Colonic mucosa (tissue), 4 donors: ENCODE measurements at regions not wholly inside any gene's neighbourhood (a gene's known extent, or its start where the extent isn't known, plus 50 kb on each side); places are given as distances from the start of the nearest gene placed in this dataset.

ENCODE experiments used
- DNase-seq: peaks from one replicate; pipeline ENCODE4 v3.0.0-alpha.2; 2020
- H3K27ac ChIP-seq: fragments of 200-600 bp; one replicate; pipeline ENCODE4 v1.8.0; 2021
- H3K27me3 ChIP-seq: fragments of 200-600 bp; one replicate; pipeline ENCODE4 v1.8.0; 2021
- H3K36me3 ChIP-seq: fragments of 200-600 bp; one replicate; pipeline ENCODE4 v1.8.0; 2021
- H3K4me1 ChIP-seq: fragments of 200-600 bp; one replicate; pipeline ENCODE4 v1.8.0; 2021; ENCODE audit warnings: mild to moderate bottlenecking
- H3K4me3 ChIP-seq: fragments of 200-600 bp; one replicate; pipeline ENCODE4 v1.8.0; 2021
- H3K9ac ChIP-seq, 2 donors: one replicate each; pipeline ENCODE4 v1.7.0; 2013; ENCODE audit warnings: control low read depth in 2 of 2, low read depth in 2 of 2, low read length in 2 of 2
- H3K9me3 ChIP-seq: fragments of 200-600 bp; one replicate; pipeline ENCODE4 v1.8.0; 2021
- intact Hi-C: fragments of 100-400 bp; cut with DNase I; formaldehyde crosslinking; loops from one replicate; pipeline ENCODE4 v1.14.1; 2022
- TF ChIP-seq, protein P1 (sequence below): fragments of 200-600 bp; IDR thresholded peaks from one replicate; pipeline ENCODE4 v1.8.0; 2022; ENCODE audit warnings: antibody characterized with exemption, mild to moderate bottlenecking
- donor health status: healthy.
- donor health status: DM: no; HTN: no; CAD: no.
- donor health status: DM: no; HTN: no; CAD: no.

DNA sequence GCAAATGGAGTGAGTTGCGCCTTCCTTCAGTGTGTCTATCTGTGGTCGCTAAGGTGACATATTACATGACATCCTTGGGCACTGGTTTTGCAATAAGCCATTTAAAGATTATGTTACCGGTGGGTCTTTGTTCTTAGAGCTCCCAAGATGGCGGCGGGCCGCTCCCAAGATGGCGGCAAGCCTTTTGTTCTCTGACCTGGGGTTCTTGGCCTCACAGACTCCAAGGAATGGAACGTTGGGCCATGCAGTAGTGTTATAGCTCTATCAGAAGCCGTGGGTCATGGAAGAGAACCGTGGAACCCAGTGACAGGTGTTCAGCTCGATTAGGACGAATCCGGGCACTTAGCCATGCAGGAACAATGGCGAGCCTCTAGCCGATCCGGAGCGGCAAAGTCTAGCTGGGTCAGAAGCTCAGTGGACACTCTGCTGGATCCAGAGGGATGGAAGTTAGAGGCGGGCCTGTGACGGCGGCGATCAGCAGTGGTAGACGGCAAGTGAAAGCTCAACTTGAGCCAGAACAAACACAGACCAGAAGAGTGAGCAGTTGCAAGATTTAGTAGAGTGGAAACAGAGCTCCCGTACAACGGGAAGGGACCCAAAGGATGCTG, 188.6 kb downstream of the TEX29 start:
- TF ChIP-seq, protein P1, sequence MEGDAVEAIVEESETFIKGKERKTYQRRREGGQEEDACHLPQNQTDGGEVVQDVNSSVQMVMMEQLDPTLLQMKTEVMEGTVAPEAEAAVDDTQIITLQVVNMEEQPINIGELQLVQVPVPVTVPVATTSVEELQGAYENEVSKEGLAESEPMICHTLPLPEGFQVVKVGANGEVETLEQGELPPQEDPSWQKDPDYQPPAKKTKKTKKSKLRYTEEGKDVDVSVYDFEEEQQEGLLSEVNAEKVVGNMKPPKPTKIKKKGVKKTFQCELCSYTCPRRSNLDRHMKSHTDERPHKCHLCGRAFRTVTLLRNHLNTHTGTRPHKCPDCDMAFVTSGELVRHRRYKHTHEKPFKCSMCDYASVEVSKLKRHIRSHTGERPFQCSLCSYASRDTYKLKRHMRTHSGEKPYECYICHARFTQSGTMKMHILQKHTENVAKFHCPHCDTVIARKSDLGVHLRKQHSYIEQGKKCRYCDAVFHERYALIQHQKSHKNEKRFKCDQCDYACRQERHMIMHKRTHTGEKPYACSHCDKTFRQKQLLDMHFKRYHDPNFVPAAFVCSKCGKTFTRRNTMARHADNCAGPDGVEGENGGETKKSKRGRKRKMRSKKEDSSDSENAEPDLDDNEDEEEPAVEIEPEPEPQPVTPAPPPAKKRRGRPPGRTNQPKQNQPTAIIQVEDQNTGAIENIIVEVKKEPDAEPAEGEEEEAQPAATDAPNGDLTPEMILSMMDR = no peak
- DNase-seq = peak; percentile 4
- no peaks in the 10 kb centered on the region for H3K9me3 ChIP-seq
- H3K4me3 ChIP-seq = no peak overlapping the region
- no peak overlapping the region for H3K9ac ChIP-seq
- H3K4me1 ChIP-seq = no peaks in the 10 kb centered on the region
- H3K27ac ChIP-seq = no peak overlapping the region
- intact Hi-C loops = no loop called here
- no peaks in the 10 kb centered on the region for H3K27me3 ChIP-seq
- H3K36me3 ChIP-seq = no peaks in the 10 kb centered on the region

DNA sequence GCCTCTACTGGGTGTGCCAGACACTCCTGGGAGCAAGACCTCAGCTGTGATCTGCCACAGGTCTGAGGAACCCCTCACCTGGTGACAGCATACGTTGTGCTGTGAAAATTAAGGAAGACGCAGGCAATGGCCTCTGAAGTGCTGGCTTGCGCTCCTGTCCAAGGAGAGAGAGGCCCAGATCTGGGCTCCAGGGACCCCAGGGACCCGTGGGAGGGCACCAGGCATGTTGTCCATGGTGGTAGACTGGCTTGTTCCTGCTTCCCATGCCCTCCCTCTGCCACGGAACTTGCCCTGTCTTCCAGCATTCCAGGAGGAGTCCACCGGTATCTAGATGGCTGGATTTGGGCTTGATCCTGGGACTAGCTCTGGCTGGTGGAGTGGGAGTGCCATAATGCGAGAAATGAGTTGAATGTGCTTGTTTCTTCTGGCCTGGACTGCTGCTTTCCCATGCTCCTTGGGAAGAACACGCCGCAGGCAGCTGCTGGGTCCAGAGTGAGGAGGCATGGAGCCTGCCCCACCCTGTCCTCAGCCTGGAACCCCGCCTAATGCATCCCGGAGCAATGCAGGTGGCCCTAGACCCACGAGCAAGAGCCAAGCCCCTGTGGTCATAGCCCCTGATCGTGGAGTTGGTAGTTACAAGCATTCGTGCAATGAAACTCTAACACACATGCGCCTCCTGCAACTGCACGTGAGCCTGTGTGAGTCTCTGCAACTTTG, 190.2 kb downstream of the TEX29 start:
- intact Hi-C loops = no loop called here
- Histone ChIP-seq H3K4me1 (no peaks in the 10 kb centered on the region), H3K9ac (no peak overlapping the region), H3K4me3 (no peak overlapping the region), H3K27me3 (no peaks in the 10 kb centered on the region), H3K9me3 (no peaks in the 10 kb centered on the region), H3K36me3 (no peaks in the 10 kb centered on the region), H3K27ac (no peak overlapping the region)
- no peak for DNase-seq
- TF ChIP-seq, protein P1 = no peak

DNA sequence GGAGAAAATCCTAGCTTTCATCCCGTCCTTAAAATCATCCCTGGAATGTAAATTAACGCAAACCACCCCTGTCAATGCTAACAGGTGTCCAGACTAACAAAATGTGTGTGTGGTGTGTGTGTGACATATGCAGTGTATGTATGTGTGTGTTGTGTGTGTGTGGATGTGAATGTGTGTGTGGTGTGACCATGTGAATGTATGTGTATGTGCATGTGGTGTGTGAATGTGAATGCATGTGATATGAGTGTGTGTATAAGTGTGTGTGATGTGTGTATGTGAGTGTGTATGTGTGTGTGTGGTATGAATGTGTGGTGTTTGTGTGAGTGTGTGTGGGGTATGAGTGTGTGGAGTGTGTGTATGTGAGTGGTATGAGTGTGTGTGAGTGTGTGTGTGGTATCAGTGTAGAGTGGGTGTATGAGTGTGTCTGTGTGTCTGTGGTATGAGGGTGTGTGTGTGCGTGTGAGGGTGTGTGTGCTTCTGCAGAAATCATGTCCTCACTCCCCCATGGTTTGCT, 190.8 kb downstream of the TEX29 start:
- TF ChIP-seq, protein P1 = no peak
- Histone ChIP-seq H3K36me3 (no peaks in the 10 kb centered on the region), H3K27me3 (no peaks in the 10 kb centered on the region), H3K9me3 (no peaks in the 10 kb centered on the region), H3K4me3 (no peak overlapping the region), H3K27ac (no peak overlapping the region), H3K4me1 (no peaks in the 10 kb centered on the region), H3K9ac (no peak overlapping the region)
- intact Hi-C loops = no loop called here
- no peak for DNase-seq

DNA sequence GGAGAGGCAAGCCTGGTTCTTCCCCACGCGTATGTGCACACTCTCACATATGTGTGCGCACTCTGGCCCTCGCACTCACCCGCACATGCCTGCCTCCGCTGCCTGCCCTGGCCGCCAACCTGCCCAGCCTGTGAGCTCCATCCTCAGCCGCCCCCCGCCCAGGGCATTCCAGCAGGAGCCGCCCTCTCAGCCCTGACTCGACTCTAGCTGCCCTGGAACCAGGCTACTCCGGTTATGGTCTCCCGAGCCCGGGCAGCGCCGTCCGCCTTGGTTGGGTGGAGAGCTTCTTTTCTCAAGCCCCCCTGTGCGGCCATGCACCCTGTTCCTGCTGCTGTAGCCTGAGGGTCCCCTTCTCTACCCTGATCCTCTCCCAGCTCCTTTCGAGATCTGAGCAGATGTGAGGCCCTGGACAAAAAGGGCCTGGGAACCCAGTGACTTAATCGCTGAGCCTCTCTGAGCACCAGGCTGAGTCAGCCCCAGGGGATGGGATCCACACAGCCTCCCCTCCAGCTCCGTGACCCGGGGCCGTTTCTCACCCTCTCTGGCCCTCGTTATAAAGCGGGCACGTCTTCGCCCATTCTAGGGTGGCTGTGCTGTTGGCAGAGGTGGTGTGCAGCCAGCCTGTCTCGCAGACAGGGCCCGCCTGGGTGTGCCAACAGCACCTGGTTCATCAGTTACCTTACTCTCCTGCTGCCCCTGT, 191.5 kb downstream of the TEX29 start:
- no peaks in the 10 kb centered on the region for H3K4me1 ChIP-seq
- no peaks in the 10 kb centered on the region for H3K36me3 ChIP-seq
- intact Hi-C loops = no loop called here
- H3K9me3 ChIP-seq = no peaks in the 10 kb centered on the region
- H3K9ac ChIP-seq = no peak overlapping the region
- no peak overlapping the region for H3K4me3 ChIP-seq
- no peaks in the 10 kb centered on the region for H3K27me3 ChIP-seq
- DNase-seq = no peak
- H3K27ac ChIP-seq = no peak overlapping the region
- TF ChIP-seq, protein P1 = no peak

DNA sequence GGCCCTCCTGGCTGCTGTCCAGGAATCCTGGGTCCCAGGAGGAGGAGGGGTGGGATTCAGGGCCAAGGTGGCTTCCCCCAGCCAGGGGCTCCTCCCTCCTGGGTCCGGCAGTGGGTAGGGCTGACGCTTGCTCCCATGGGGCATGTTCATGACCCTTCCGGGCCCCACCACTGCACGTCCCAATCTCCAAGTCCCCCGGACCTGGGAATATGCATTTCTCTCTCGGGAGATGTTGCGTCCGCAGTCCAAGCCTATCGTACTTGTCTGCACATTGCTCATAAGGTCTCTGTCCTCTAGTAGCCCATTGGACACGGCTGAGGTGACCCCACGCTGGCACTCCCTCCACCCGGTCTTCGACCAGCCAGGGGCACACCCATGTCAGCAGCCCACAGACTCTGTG, 192.3 kb downstream of the TEX29 start:
- Histone ChIP-seq H3K9me3 (no peaks in the 10 kb centered on the region), H3K9ac (no peak overlapping the region), H3K27me3 (no peaks in the 10 kb centered on the region), H3K4me1 (no peaks in the 10 kb centered on the region), H3K4me3 (no peak overlapping the region), H3K36me3 (no peaks in the 10 kb centered on the region), H3K27ac (no peak overlapping the region)
- TF ChIP-seq, protein P1 = no peak
- intact Hi-C loops = no loop called here
- no peak for DNase-seq
